ENCODE measurements at regions not wholly inside any gene's neighbourhood (a gene's known extent, or its start where the extent isn't known, plus 50 kb on each side); places are given as distances from the start of the nearest gene placed in this dataset.
"Not testable (repeated sequence)": the region's sequence is repeated elsewhere in the genome, so short reads cannot be mapped to it uniquely, and the experiment has no call there.

- no peak for DNase-seq (ENCODE audit: low spot score)
These were observed 51.7 kb upstream of the MYO10 start for GRCh38 chr5:16987776-16988175.

- DNase-seq (ENCODE audit: low spot score), result not testable (repeated sequence)
These were observed 54.9 kb upstream of the MYO10 start for GRCh38 chr5:16990817-16991520.

DNA sequence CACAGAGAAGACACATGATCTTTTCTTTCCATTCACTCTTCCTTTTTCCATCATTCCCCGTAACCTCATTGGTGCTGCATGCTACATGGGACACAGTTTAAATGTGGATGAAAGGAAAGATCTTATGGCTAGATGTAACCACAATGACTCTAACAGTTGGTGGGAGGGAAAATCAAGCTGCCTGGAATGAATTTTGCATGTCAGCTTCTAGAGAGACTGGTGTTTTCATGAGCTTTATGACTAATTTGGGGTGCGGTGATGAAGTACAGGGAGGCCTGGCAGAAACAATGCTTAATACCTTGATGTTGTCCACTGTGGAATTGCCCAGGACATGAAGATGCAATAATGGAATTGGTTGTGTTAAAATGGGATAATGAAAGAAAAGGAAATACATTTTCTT is 55.9 kb upstream of the MYO10 start:
- no peak for DNase-seq (ENCODE audit: low spot score)

DNA sequence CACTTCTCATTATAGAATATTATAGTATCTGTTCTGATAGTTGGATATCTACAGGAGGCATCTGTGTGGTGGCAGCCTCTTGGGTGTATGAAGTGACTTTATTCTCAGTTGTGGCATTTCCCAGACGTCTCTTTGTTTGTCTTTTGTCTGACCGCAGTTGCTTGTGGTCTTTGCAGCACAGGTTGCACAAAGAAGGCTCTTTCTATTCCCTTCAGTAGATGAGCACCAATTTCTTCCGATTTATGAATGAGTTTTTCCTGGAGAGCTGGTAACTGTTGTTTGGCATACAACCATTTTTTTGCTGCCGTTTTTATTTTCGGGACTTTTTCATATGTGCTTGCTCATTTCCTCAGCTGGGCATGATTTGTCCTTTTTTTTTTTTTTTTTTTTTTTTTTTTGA is 56.4 kb upstream of the MYO10 start:
- DNase-seq (ENCODE audit: low spot score), result no peak

GRCh38 chr5:16994565-16994964 is 58.5 kb upstream of the MYO10 start:
- no peak for DNase-seq (ENCODE audit: low spot score)

GRCh38 chr5:16995372-16995771 is 59.3 kb upstream of the MYO10 start:
- DNase-seq (ENCODE audit: low spot score), result no peak

GRCh38 chr5:17000291-17000939 is 64.3 kb upstream of the MYO10 start:
- DNase-seq (ENCODE audit: low spot score), result no peak

DNA sequence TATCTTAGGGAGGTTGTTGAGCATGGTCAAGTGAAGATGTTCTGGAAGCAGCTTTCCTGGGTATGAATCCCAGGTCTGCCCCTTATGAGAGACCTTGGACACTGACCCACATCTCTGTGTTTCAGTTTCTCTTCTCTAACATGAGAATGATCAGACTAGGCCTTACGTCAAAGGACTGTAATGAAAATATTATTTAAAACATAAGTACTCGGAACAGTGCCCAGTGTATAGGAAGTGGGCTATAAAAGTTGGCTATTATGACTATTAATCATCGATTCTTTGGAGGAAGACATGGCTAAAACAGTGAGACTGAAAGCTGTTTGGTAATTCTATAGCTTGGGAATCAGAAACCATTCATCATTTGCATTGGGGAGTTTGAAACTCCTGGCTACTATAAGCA is 65.3 kb upstream of the MYO10 start:
- DNase-seq (ENCODE audit: low spot score), result no peak

DNA sequence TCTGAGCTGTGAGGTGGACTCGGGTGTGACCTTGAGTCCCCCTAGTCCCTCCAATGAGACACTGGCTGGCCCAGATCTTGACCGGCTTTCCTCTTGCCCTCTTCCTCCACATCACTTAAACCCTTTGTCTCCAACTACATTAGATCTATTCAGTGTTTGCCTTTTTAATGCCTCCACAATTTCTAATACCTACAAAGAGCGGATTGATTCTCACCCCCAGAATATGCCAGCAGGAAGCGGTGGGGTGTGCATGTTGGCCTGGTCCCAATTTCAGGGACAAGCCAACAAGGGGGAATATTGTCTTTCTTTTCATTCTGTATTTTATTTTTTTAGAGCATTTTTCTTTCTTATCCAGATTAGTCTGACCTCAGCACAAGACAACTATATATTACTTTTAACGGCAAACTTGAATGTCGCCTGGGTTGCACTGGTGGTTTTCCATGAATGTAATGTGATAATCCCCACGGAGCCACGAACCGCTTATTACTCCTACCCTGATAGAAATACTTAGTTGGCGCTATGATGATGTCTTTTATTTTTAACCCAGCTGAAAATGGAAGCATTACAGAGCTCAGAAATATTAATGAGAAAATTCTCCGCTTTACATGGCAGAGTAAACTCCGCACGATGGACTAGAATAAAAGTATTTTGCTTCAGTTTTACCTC is 68.5 kb upstream of the MYO10 start:
- DNase-seq (ENCODE audit: low spot score), result no peak

DNA sequence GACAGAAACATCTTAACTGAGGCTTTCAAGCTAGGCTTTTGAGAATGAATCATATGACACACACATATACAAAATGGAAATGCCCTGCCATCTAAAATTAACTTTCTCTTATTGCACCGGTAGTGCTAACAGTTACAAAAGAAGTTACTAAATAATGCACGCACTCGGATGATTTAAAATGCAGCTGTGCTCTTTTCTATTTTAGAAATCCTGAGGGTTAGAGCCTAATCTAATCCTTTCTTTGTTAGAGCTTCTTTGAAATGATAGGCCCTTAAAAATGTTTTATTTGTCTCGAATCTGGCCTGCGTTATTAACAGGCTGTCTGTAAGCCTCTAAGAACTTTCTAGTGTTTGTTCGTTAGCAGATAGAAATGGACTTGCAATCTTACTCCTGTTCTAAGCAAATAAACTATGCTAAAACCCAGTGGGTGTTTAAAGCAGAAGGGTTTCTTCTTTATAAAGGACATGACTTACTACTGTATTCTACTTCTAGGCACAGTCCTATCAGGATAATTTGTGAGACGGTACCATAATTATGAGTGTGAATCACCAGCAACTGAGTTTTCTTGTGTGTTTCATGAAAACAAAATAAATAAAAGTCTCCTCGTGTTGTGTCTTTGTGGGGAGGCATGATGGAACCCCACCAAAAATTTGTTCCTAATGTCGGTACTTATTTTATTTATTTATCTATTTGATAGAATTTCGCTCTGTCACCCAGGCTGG is 69.2 kb upstream of the MYO10 start:
- no peak for DNase-seq (ENCODE audit: low spot score)

DNA sequence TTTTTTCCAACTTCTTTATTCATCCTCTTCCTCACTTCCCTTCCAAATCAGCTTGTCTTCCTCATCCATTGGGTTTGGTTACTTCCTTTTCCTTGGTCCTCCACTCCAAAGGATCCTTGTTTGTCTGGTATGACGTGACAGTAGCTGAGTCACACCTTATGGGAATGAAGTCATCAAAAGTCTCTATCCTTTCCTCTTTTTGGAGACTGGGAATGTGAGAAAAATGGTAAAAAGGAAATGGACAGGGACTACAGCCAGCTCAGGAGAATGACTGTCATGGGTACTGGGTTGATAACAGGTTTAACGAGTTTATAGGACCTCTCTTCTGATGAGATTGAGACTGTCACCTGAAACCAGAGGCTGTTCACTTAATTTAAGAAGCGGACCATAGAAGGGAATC is 76.2 kb upstream of the MYO10 start:
- no peak for DNase-seq (ENCODE audit: low spot score)

GRCh38 chr5:17014686-17015085 is 78.6 kb upstream of the MYO10 start:
- no peak for DNase-seq (ENCODE audit: low spot score)

GRCh38 chr5:17018871-17019270 is 82.8 kb upstream of the MYO10 start:
- no peak for DNase-seq (ENCODE audit: low spot score)

- no peak for DNase-seq (ENCODE audit: low spot score)
These were observed 83.2 kb upstream of the MYO10 start for GRCh38 chr5:17019324-17019723.

DNA sequence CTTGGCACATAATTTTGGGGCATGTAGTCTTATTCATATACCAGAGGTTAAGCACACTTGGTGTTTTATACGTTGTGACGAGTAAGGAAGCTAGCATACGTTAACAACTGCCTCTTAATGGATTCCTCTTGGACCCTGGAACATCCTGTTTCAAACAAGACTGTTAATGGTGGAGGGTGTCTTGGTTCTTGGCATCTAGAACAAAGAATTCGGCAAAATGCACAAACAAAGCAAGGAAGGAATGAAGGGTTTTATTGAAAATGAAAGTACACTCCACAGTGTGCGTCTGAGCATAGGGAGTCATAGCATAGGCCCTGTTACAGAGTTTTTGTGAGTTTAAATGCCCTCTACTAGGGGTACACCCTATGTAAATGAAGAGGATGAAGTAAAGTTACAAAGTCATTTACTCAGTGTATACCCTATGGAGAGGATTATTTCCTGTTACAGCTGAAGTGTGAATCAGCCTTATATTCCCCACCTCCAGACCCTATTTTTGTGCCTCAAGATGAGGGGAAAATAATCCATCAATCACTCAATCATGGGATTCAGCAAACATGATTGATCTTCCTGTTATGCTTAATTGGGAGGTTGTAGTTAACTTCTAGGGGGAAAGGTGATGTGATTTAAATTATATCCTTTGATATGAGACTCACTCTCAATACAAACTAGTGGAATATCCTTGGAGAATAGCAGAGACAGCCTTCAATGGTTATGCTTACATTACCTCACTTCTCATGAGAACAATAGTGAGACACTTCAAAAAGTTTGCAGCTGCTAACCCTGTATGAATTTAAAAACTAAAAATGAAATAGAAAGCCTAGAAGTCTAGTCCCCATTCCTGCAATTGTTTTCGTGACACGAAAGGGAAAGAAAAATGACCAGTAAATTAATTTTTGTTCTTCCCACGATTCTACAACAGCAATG is 84.9 kb upstream of the MYO10 start:
- no peak for DNase-seq (ENCODE audit: low spot score)

DNA sequence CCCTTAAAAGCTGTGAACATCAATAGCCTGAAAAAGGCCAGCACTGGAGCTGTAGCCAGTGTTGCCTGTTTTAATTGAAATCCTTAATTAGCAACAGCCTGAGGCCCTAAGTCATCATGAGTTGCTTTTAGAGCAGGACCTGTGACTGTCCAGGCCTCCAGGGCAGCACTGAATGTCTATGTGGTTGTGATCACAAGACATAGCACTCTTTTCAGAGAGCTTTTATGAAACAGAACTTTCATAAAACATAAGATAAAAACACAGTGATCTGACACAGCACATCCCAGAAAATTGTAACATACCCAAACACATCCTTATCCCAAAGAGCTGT is 85.5 kb upstream of the MYO10 start:
- DNase-seq (ENCODE audit: low spot score), result no peak

DNA sequence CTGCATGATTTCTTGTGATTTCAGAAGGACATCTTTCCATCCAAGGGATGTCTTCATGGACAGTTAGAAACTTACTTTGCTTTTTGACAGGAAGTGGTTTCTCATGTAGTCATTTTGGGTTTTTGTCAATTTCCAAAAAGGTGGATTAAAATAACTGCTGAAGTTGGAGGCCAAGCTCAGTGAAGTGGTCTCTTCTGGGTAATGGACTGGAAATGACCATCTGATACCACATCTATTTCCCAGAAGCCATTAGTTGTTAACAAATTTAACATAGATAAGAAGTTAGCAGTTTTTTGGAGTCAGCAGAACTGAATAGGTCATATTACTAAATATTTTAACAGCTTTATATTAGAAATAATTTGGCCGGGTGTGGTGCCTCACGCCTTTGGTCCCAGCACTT is 86.2 kb upstream of the MYO10 start:
- DNase-seq (ENCODE audit: low spot score), result no peak

DNA sequence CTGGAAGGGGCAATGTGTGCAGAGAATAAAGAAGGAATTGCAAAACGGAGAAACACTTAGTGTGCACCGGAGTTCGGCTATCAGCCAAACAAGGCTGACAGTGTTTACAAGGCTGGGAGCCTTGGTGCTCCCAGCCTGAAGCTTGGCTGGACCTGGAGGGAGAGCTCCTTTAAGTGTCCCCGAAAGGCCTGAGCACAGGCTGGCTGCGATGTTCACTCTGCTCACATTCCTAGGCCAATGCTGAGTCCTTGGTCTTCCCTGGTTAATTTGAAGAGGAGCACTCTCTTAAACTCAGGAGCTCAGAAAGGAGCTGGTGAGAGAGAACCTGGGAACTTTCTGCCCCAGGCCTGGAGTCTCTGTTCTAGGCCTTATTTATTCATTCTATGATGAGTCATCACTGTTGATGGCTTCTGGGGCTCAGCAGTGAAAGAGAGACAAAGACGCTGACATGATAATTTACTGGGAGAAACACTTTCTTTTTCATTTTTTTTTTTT is 88.6 kb upstream of the MYO10 start:
- peak; percentile 7 for DNase-seq (ENCODE audit: low spot score)

DNA sequence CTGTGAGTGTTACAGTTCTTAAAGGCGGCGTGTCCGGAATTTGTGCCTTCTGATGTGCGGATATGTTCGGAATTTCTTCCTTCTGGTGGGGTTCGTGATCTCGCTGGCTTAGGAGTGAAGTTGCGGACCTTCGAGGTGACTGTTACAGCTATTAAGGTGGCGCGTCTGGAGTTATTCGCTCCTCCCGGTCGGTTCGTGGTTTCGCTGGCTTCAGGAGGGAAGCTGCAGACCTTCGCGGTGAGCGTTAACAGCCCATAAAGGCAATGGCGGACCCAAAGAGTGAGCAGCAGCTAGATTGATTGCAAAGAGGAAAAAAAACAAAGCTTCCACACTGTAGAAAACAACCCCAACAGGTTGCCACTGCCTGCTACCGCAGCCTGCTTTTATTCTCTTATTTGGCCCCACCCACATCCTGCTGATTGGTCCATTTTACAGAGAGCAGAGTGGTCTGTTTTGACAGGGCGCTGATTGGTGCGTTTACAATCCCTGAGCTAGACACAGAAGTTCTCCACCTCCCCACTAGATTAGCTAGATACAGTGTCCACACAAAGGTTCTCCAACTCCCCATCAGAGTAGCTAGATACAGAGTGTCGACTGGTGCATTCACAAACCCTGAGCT is 95.7 kb upstream of the MYO10 start:
- DNase-seq (ENCODE audit: low spot score), result not testable (repeated sequence)

GRCh38 chr5:17032314-17032985 is 96.4 kb upstream of the MYO10 start:
- DNase-seq (ENCODE audit: low spot score), result not testable (repeated sequence)

DNA sequence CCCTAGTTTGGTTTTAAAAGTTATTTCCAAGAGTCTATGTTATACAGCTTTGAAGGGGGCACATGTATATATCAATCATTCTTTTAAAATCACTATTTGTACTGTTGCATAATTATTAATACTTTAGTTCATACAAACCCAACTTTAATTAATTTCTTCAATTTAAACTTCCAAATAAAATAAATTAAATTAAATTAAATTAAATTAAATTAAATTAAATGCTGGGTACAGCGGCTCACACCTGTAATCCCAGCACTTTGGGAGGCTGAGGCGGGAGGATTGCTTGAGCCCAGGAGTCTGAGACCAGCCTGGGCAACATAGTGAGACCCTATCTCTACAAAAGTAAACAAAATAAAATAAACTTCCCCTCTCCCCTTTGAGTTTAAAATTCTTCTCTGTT is 98.9 kb upstream of the MYO10 start:
- not testable (repeated sequence) for DNase-seq (ENCODE audit: low spot score)
